Stimulated activated CD4-positive, alpha-beta T cell treated with anti-CD3 and anti-CD28 coated beads, Interleukin-1b, Interleukin-23, amount 100 ng/mL, for 24 hours (primary cell): ENCODE measurements at regions not wholly inside any gene's neighbourhood (a gene's known extent, or its start where the extent isn't known, plus 50 kb on each side); places are given as distances from the start of the nearest gene placed in this dataset.

ENCODE experiments used
- DNase-seq, 4 experiments: peaks; one replicate each; pipeline ENCODE4 v3.0.0-alpha.2; 2020; ENCODE audit warnings: low read depth in 4 of 4, low spot score in 1 of 4

GRCh38 chr20:52279706-52280105, 88.1 kb upstream of the ZFP64 start:
- DNase-seq: no peak

GRCh38 chr20:52275181-52275691, 83.7 kb upstream of the ZFP64 start:
- DNase-seq: no peak

GRCh38 chr20:52270696-52271095, 79.1 kb upstream of the ZFP64 start:
- no peak for DNase-seq

GRCh38 chr20:52270001-52270606, 78.5 kb upstream of the ZFP64 start:
- DNase-seq: no peak

GRCh38 chr20:52269321-52269720, 77.7 kb upstream of the ZFP64 start:
- no peak for DNase-seq

GRCh38 chr20:52268184-52268749, 76.7 kb upstream of the ZFP64 start:
- no peak for DNase-seq

GRCh38 chr20:52267418-52267817, 75.8 kb upstream of the ZFP64 start:
- no peak for DNase-seq

- no peak for DNase-seq
Measured at GRCh38 chr20:52263757-52264156, 72.2 kb upstream of the ZFP64 start.

GRCh38 chr20:52261792-52262191, 70.2 kb upstream of the ZFP64 start:
- no peak for DNase-seq

GRCh38 chr20:52259295-52259694, 67.7 kb upstream of the ZFP64 start:
- no peak for DNase-seq

- no peak for DNase-seq
Measured at GRCh38 chr20:52256454-52256853, 64.9 kb upstream of the ZFP64 start.

GRCh38 chr20:52252664-52253063, 61.1 kb upstream of the ZFP64 start:
- DNase-seq: no peak

GRCh38 chr20:52251827-52252226, 60.2 kb upstream of the ZFP64 start:
- no peak for DNase-seq

GRCh38 chr20:52251136-52251700, 59.6 kb upstream of the ZFP64 start:
- no peak for DNase-seq

- no peak for DNase-seq
Measured at GRCh38 chr20:52247548-52247947, 56.0 kb upstream of the ZFP64 start.

GRCh38 chr20:52246366-52246765, 54.8 kb upstream of the ZFP64 start:
- DNase-seq: no peak

- no peak for DNase-seq
Measured at GRCh38 chr20:52244702-52245101, 53.1 kb upstream of the ZFP64 start.

GRCh38 chr20:52242237-52243230, 51.0 kb upstream of the ZFP64 start:
- no peak for DNase-seq
